HEK293T (cell line): ENCODE measurements at regions not wholly inside any gene's neighbourhood (a gene's known extent, or its start where the extent isn't known, plus 50 kb on each side); places are given as distances from the start of the nearest gene placed in this dataset.

Experiments used
- CTCF ChIA-PET: fragments of 350-600 bp; formaldehyde crosslinking; extraction: SDS; loops from one replicate; lab custom pipeline; 2021; ENCODE audit warnings: antibody characterized with exemption, inconsistent platforms; lab: Yijun Ruan, JAX
- POLR2A ChIA-PET: fragments of 350-600 bp; formaldehyde crosslinking; extraction: SDS; loops from one replicate; lab custom pipeline; 2020; ENCODE audit warnings: antibody characterized with exemption, inconsistent platforms; lab: Yijun Ruan, JAX
- DNase-seq: peaks from one replicate; pipeline ENCODE4 v3.0.0; 2012; ENCODE audit warnings: mixed read lengths; ENCODE audit errors: extremely low spot score
- ARNT ChIP-seq: fragments of 450-650 bp; IDR thresholded peaks from 2 replicates; pipeline ENCODE4 v1.6.1; 2017; ENCODE audit warnings: mild to moderate bottlenecking
- BHLHE40 ChIP-seq: fragments of 450-650 bp; IDR thresholded peaks from 2 replicates; pipeline ENCODE4 v1.6.1; 2016; ENCODE audit warnings: mild to moderate bottlenecking, moderate library complexity, borderline replicate concordance
- CTBP1 ChIP-seq: fragments of 450-650 bp; IDR thresholded peaks from 2 replicates; pipeline ENCODE4 v1.6.1; 2016; ENCODE audit warnings: borderline replicate concordance
- ELF4 ChIP-seq: fragments of 450-650 bp; IDR thresholded peaks from 2 replicates; pipeline ENCODE4 v1.6.1; 2017; ENCODE audit warnings: antibody characterized with exemption
- FOXA1 ChIP-seq: fragments of 450-650 bp; IDR thresholded peaks from 2 replicates; pipeline ENCODE4 v1.6.1; 2016; ENCODE audit warnings: mild to moderate bottlenecking
- FOXK2 ChIP-seq: fragments of 450-650 bp; IDR thresholded peaks from 2 replicates; pipeline ENCODE4 v1.6.1; 2016; ENCODE audit warnings: mild to moderate bottlenecking
- FOXM1 ChIP-seq: fragments of 450-650 bp; IDR thresholded peaks from 2 replicates; pipeline ENCODE4 v1.6.1; 2017; ENCODE audit warnings: mild to moderate bottlenecking, borderline replicate concordance
- HDGF ChIP-seq: fragments of 450-650 bp; IDR thresholded peaks from 2 replicates; pipeline ENCODE4 v1.6.1; 2017; ENCODE audit warnings: antibody characterized with exemption, borderline replicate concordance
- L3MBTL2 ChIP-seq: fragments of 450-650 bp; conservative IDR thresholded peaks from 2 replicates; pipeline ENCODE4 v1.6.1; 2016; ENCODE audit warnings: mild to moderate bottlenecking
- LEF1 ChIP-seq: fragments of 450-650 bp; IDR thresholded peaks from 2 replicates; pipeline ENCODE4 v1.6.1; 2017; ENCODE audit warnings: mild to moderate bottlenecking, borderline replicate concordance
- NFRKB ChIP-seq: fragments of 450-650 bp; IDR thresholded peaks from 2 replicates; pipeline ENCODE4 v1.6.1; 2016; ENCODE audit warnings: mild to moderate bottlenecking, moderate library complexity
- SP1 ChIP-seq: fragments of 450-650 bp; IDR thresholded peaks from 2 replicates; pipeline ENCODE4 v1.6.1; 2017
- SUZ12 ChIP-seq: fragments of 450-650 bp; IDR thresholded peaks from 2 replicates; pipeline ENCODE4 v1.6.1; 2016; ENCODE audit warnings: mild to moderate bottlenecking
- TARDBP ChIP-seq: fragments of 450-650 bp; IDR thresholded peaks from 2 replicates; pipeline ENCODE4 v1.6.1; 2016
- ZNF384 ChIP-seq: fragments of 450-650 bp; IDR thresholded peaks from 2 replicates; pipeline ENCODE4 v1.6.1; 2016
- TF ChIP-seq, protein P1 (sequence below): fragments of 450-650 bp; IDR thresholded peaks from 2 replicates; pipeline ENCODE4 v1.6.1; 2016

DNA sequence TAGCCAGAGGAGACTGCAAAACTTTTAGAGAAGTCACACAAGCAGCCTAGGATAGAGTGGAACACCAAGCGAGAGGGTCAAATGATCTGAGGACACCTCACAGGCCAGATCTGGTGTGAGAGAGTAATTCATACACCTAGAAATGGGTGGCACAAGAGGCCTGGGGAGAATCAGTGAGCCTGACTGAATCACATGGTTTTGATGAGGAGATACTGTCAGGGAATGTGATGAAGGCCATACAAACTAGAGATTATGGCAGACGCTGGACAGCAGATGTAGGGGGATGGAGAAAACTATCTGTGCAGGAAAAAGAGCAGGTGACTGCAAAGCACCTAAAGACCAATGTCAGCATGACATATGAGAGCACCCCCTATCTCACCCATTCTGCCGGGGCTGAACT, 105.0 kb upstream of the TTC14 start:
- TF ChIP-seq HDGF (no peak), NFRKB (no peak), L3MBTL2 (no peak), ARNT (no peak), SP1 (no peak), SUZ12 (no peak), BHLHE40 (no peak), FOXM1 (no peak), TARDBP (no peak), CTBP1 (no peak), LEF1 (no peak), ZNF384 (no peak), ELF4 (no peak), FOXA1 (no peak), FOXK2 (no peak)
- TF ChIP-seq, protein P1, sequence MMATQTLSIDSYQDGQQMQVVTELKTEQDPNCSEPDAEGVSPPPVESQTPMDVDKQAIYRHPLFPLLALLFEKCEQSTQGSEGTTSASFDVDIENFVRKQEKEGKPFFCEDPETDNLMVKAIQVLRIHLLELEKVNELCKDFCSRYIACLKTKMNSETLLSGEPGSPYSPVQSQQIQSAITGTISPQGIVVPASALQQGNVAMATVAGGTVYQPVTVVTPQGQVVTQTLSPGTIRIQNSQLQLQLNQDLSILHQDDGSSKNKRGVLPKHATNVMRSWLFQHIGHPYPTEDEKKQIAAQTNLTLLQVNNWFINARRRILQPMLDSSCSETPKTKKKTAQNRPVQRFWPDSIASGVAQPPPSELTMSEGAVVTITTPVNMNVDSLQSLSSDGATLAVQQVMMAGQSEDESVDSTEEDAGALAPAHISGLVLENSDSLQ: no peak
- POLR2A ChIA-PET: no interaction called here
- CTCF ChIA-PET: no interaction called here
- DNase-seq: no peak

DNA sequence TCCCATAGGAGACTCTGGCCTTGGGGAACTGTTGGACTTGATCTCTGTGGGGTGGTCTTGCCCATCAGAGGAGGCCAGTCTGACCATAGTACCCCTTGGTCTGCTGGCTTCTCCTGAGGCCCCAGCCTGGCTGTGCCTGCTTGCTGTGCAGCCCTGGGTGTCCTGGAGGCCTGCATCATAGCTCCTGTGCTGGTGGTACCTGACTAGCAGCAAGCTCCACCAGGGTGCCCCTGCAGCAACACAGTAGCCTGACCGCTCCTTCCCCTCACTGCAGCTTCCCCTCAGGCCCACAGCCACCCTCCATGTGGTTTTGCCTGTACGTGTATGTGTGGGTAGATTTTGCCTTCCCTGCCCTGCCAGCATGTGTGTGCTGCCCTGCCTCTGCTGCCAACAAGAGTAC, 85.6 kb upstream of the TTC14 start:
- ChIA-PET POLR2A (no interaction called here), CTCF (no interaction called here)
- TF ChIP-seq HDGF (no peak), FOXK2 (no peak), L3MBTL2 (no peak), CTBP1 (no peak), BHLHE40 (no peak), SUZ12 (no peak), NFRKB (no peak), ZNF384 (no peak), FOXM1 (no peak), ELF4 (no peak), TARDBP (no peak), SP1 (no peak), ARNT (no peak), FOXA1 (no peak), LEF1 (no peak)
- TF ChIP-seq, protein P1: no peak
- DNase-seq: no peak

DNA sequence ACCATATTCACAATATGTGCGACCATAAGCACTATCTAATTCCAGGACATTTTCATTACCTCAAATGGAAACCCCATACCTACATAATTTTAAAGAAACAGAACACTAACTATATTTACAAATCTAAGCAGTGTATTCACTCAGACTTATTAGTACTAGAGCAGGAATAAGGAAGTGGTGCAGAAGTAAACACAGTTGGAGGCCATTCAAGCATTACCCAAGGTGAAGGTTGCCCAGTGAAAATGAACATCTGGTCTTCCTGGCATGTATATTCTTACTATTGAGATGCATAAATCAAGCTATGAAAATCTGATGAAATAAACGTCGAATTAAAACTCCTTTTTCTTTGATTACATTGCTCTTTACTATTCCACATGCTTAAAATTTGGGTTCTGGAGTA, 78.9 kb upstream of the TTC14 start:
- no peak for DNase-seq
- CTCF ChIA-PET: no interaction called here
- no peak for TF ChIP-seq SUZ12
- TF ChIP-seq CTBP1: no peak
- no peak for TF ChIP-seq ZNF384
- TF ChIP-seq, protein P1: no peak
- TF ChIP-seq TARDBP: no peak
- TF ChIP-seq ARNT: no peak
- no peak for TF ChIP-seq LEF1
- no peak for TF ChIP-seq FOXK2
- no peak for TF ChIP-seq ELF4
- TF ChIP-seq SP1: no peak
- TF ChIP-seq L3MBTL2: no peak
- no peak for TF ChIP-seq NFRKB
- no peak for TF ChIP-seq FOXA1
- POLR2A ChIA-PET: no interaction called here

DNA sequence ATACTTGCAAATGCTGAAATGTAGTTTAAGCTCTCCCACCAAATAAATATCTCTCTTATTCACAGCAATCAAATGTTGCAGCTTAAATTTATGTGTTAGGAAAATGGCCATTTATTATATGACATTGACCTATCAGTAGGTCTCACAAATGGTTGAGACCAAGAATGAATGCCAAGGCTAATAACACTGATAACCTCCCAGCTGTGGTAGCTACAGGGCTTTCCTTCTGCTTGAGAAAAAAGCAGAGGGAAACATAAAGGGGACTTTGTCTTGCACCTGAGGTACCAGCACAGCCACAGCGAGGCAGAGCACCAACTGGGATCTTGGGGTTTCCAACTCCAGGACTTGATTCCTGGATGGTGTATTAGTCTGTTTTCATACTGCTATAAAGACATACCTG, 73.1 kb upstream of the TTC14 start:
- ChIA-PET POLR2A (no interaction called here), CTCF (no interaction called here)
- TF ChIP-seq ELF4 (no peak), FOXM1 (no peak), ARNT (no peak), HDGF (no peak), FOXK2 (no peak), BHLHE40 (no peak), SUZ12 (no peak), NFRKB (no peak), L3MBTL2 (no peak), CTBP1 (no peak), TARDBP (no peak), LEF1 (no peak), ZNF384 (no peak)
- TF ChIP-seq, protein P1: no peak
- DNase-seq: no peak

DNA sequence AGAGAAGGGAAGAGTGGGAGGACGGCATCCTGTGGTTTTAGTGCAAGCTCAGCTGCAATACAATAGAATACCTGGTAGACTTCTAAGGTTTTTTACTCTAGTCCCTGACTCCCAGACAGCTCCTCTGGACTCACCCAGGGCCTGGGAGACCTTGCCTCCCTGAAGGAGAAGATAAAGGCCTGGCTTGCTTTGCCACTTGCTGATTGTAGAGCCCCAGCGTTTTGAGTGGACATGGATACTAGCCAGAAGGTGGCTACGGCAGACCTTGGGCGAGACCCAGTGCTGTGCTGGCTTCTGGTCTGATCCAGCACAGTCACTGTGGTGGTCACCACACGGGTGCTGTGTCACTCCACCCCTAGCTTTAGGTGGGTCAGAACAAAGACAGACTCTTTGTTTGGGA, 72.2 kb upstream of the TTC14 start:
- CTCF ChIA-PET: no interaction called here
- DNase-seq: no peak
- POLR2A ChIA-PET: no interaction called here
- TF ChIP-seq LEF1: no peak
- TF ChIP-seq FOXK2: no peak
- TF ChIP-seq, protein P1: no peak
- TF ChIP-seq ZNF384: no peak
- TF ChIP-seq BHLHE40: no peak
- TF ChIP-seq NFRKB: no peak
- no peak for TF ChIP-seq ARNT
- TF ChIP-seq SUZ12: no peak
- no peak for TF ChIP-seq HDGF
- TF ChIP-seq FOXM1: no peak
- TF ChIP-seq TARDBP: no peak
- no peak for TF ChIP-seq SP1
- no peak for TF ChIP-seq FOXA1
- no peak for TF ChIP-seq L3MBTL2
- no peak for TF ChIP-seq ELF4
- TF ChIP-seq CTBP1: no peak
